GM12891 (cell line): ENCODE measurements at regions not wholly inside any gene's neighbourhood (a gene's known extent, or its start where the extent isn't known, plus 50 kb on each side); places are given as distances from the start of the nearest gene placed in this dataset.

Experiments used
- PAX5 ChIP-seq: IDR thresholded peaks from 2 replicates; pipeline ENCODE4 v1.6.1; 2011; ENCODE audit warnings: low read length, moderate library complexity, mild to moderate bottlenecking; ENCODE audit not compliant: insufficient read depth, severe bottlenecking
- POLR2A ChIP-seq: IDR thresholded peaks from 2 replicates; pipeline ENCODE4 v1.6.1; 2011; ENCODE audit warnings: low read depth, low read length, control low read depth
- POLR2AphosphoS5 ChIP-seq: IDR thresholded peaks from 2 replicates; pipeline ENCODE4 v1.6.1; 2011; ENCODE audit warnings: low read depth, low read length, control low read depth
- POU2F2 ChIP-seq: IDR thresholded peaks from 2 replicates; pipeline ENCODE4 v1.6.1; 2011; ENCODE audit warnings: low read depth, mild to moderate bottlenecking, control low read depth, low read length, moderate library complexity
- SPI1 ChIP-seq: IDR thresholded peaks from 2 replicates; pipeline ENCODE4 v1.6.1; 2011; ENCODE audit warnings: low read depth, low read length, control low read depth
- TAF1 ChIP-seq: IDR thresholded peaks from 2 replicates; pipeline ENCODE4 v1.6.1; 2011; ENCODE audit warnings: low read depth, low read length, control low read depth

- TF ChIP-seq TAF1 = no peak
- no peak for TF ChIP-seq POLR2A
- no peak for TF ChIP-seq POLR2AphosphoS5
- no peak for TF ChIP-seq PAX5
- no peak for TF ChIP-seq POU2F2
- no peak for TF ChIP-seq SPI1
These were observed 146.8 kb downstream of the SOX9 start for GRCh38 chr17:72267601-72268000.
